Liver (tissue), 3 donors: ENCODE measurements at regions not wholly inside any gene's neighbourhood (a gene's known extent, or its start where the extent isn't known, plus 50 kb on each side); places are given as distances from the start of the nearest gene placed in this dataset.

ENCODE experiments used
- EGR1 ChIP-seq, 2 donors: IDR thresholded peaks; 2 replicates each; pipeline ENCODE4 v1.6.1; 2016 to 2018; ENCODE audit warnings: antibody characterized with exemption in 2 of 2, low read depth in 2 of 2
- FOXA2 ChIP-seq: IDR thresholded peaks from 2 replicates; pipeline ENCODE4 v1.6.1; 2016; ENCODE audit warnings: antibody characterized with exemption
- GABPA ChIP-seq, 2 donors: IDR thresholded peaks in 1 of 2; conservative IDR thresholded peaks in 1 of 2; 2 replicates each; pipeline ENCODE4 v1.6.1; 2016; ENCODE audit warnings: antibody characterized with exemption in 2 of 2, mild to moderate bottlenecking in 1 of 2, moderate library complexity in 1 of 2
- HNF4A ChIP-seq, 2 donors: conservative IDR thresholded peaks; 2 replicates each; pipeline ENCODE4 v1.6.1; 2016; ENCODE audit warnings: antibody characterized with exemption in 2 of 2, mild to moderate bottlenecking in 2 of 2
- MAX ChIP-seq: IDR thresholded peaks from 2 replicates; pipeline ENCODE4 v1.6.1; 2016; ENCODE audit warnings: antibody characterized with exemption
- NR2F2 ChIP-seq: IDR thresholded peaks from 2 replicates; pipeline ENCODE4 v1.6.1; 2016; ENCODE audit warnings: antibody characterized with exemption
- RAD21 ChIP-seq, 2 donors: IDR thresholded peaks; 2 replicates each; pipeline ENCODE4 v1.6.1; 2016; ENCODE audit warnings: antibody characterized with exemption in 2 of 2, mild to moderate bottlenecking in 2 of 2
- TF ChIP-seq, protein P1 (sequence below): fragments of 150-350 bp; IDR thresholded peaks from 2 replicates; pipeline ENCODE4 v1.5.1; 2017; ENCODE audit warnings: improper control_type of control experiment, low read depth, low read length; ENCODE audit not compliant: missing input control
- donor health status: healthy.
- donor health status: healthy.

GRCh38 chr21:35606578-35606977 is 453.7 kb downstream of the SETD4 start:
- TF ChIP-seq NR2F2: no peak
- no peak for TF ChIP-seq MAX
- TF ChIP-seq, protein P1, sequence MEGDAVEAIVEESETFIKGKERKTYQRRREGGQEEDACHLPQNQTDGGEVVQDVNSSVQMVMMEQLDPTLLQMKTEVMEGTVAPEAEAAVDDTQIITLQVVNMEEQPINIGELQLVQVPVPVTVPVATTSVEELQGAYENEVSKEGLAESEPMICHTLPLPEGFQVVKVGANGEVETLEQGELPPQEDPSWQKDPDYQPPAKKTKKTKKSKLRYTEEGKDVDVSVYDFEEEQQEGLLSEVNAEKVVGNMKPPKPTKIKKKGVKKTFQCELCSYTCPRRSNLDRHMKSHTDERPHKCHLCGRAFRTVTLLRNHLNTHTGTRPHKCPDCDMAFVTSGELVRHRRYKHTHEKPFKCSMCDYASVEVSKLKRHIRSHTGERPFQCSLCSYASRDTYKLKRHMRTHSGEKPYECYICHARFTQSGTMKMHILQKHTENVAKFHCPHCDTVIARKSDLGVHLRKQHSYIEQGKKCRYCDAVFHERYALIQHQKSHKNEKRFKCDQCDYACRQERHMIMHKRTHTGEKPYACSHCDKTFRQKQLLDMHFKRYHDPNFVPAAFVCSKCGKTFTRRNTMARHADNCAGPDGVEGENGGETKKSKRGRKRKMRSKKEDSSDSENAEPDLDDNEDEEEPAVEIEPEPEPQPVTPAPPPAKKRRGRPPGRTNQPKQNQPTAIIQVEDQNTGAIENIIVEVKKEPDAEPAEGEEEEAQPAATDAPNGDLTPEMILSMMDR: no peak
- TF ChIP-seq GABPA (IDR thresholded peaks at IDR 0.05 in 1 of 2, conservative IDR thresholded peaks at IDR 0.05 in 1 of 2): no peak
- no peak for TF ChIP-seq EGR1 (IDR thresholded peaks at IDR 0.05; ENCODE audit: low read depth in 2 of 2)
- TF ChIP-seq HNF4A (conservative IDR thresholded peaks at IDR 0.05): no peak
- TF ChIP-seq RAD21 (IDR thresholded peaks at IDR 0.05): no peak
- TF ChIP-seq FOXA2: no peak
